ENCODE measurements at regions not wholly inside any gene's neighbourhood (a gene's known extent, or its start where the extent isn't known, plus 50 kb on each side); places are given as distances from the start of the nearest gene placed in this dataset.

- Histone ChIP-seq H3K4me3 (ENCODE audit: low read length) (no peak overlapping the region), H3K4me2 (ENCODE audit: low read length) (no peak overlapping the region), H3K9me3 (ENCODE audit: control insufficient read depth, insufficient read depth, low read length) (peaks cover 5% of the 10 kb centered on the region; the same call in 1 of the 2 replicates), H3K36me3 (ENCODE audit: control insufficient read depth, low read length) (no peaks in the 10 kb centered on the region), H3K9me2 (replicated peaks; ENCODE audit: control insufficient read depth, low read length) (no peaks in the 10 kb centered on the region), H3K79me2 (ENCODE audit: control insufficient read depth, low read length) (no peaks in the 10 kb centered on the region), H3K4me1 (ENCODE audit: control insufficient read depth, low read length) (no peaks in the 10 kb centered on the region), H3K27ac (ENCODE audit: low read depth, low read length) (no peak overlapping the region), H3K27me3 (ENCODE audit: control insufficient read depth, low read length) (no peaks in the 10 kb centered on the region), H3F3A (ENCODE audit: control insufficient read depth, insufficient read depth) (no peaks in the 10 kb centered on the region), H4K20me1 (ENCODE audit: control insufficient read depth, insufficient read depth, low read depth, low read length) (no peaks in the 10 kb centered on the region)
- no peak for TF ChIP-seq CTCF (IDR thresholded peaks at IDR 0.05; ENCODE audit: low read depth, low read length, poor library complexity, severe bottlenecking)
- TF ChIP-seq EZH2phosphoT487 (IDR thresholded peaks at IDR 0.05; ENCODE audit: borderline replicate concordance, low read length) = no peak
These were observed 464.2 kb upstream of the TCF4 start for GRCh38 chr18:56052202-56052601.

GRCh38 chr18:56044239-56044638, 456.2 kb upstream of the TCF4 start:
- Histone ChIP-seq H3F3A (ENCODE audit: control insufficient read depth, insufficient read depth) (no peaks in the 10 kb centered on the region), H3K4me3 (ENCODE audit: low read length) (no peak overlapping the region), H3K27ac (ENCODE audit: low read depth, low read length) (no peak overlapping the region), H3K79me2 (ENCODE audit: control insufficient read depth, low read length) (no peaks in the 10 kb centered on the region), H3K4me2 (ENCODE audit: low read length) (no peak overlapping the region), H3K9me2 (replicated peaks; ENCODE audit: control insufficient read depth, low read length) (no peaks in the 10 kb centered on the region), H3K4me1 (ENCODE audit: control insufficient read depth, low read length) (no peaks in the 10 kb centered on the region), H3K27me3 (ENCODE audit: control insufficient read depth, low read length) (no peaks in the 10 kb centered on the region), H4K20me1 (ENCODE audit: control insufficient read depth, insufficient read depth, low read depth, low read length) (no peaks in the 10 kb centered on the region), H3K9me3 (ENCODE audit: control insufficient read depth, insufficient read depth, low read length) (peaks cover 5% of the 10 kb centered on the region; the same call in 1 of the 2 replicates), H3K36me3 (ENCODE audit: control insufficient read depth, low read length) (no peaks in the 10 kb centered on the region)
- TF ChIP-seq EZH2phosphoT487 (IDR thresholded peaks at IDR 0.05; ENCODE audit: borderline replicate concordance, low read length) (no peak), CTCF (IDR thresholded peaks at IDR 0.05; ENCODE audit: low read depth, low read length, poor library complexity, severe bottlenecking) (no peak)

GRCh38 chr18:56043641-56044061, 455.7 kb upstream of the TCF4 start:
- Histone ChIP-seq H3K36me3 (ENCODE audit: control insufficient read depth, low read length) (no peaks in the 10 kb centered on the region), H3K9me2 (replicated peaks; ENCODE audit: control insufficient read depth, low read length) (no peaks in the 10 kb centered on the region), H3K4me3 (ENCODE audit: low read length) (no peak overlapping the region), H3K27me3 (ENCODE audit: control insufficient read depth, low read length) (no peaks in the 10 kb centered on the region), H3K79me2 (ENCODE audit: control insufficient read depth, low read length) (no peaks in the 10 kb centered on the region), H3K9me3 (ENCODE audit: control insufficient read depth, insufficient read depth, low read length) (peaks cover 5% of the 10 kb centered on the region; the same call in 1 of the 2 replicates), H3K4me1 (ENCODE audit: control insufficient read depth, low read length) (peaks cover 1% of the 10 kb centered on the region), H3K4me2 (ENCODE audit: low read length) (no peak overlapping the region), H3F3A (ENCODE audit: control insufficient read depth, insufficient read depth) (no peaks in the 10 kb centered on the region), H4K20me1 (ENCODE audit: control insufficient read depth, insufficient read depth, low read depth, low read length) (no peaks in the 10 kb centered on the region), H3K27ac (ENCODE audit: low read depth, low read length) (no peak overlapping the region)
- TF ChIP-seq CTCF (IDR thresholded peaks at IDR 0.05; ENCODE audit: low read depth, low read length, poor library complexity, severe bottlenecking) = no peak
- no peak for TF ChIP-seq EZH2phosphoT487 (IDR thresholded peaks at IDR 0.05; ENCODE audit: borderline replicate concordance, low read length)
